Thoracic aorta (tissue), 2 donors: ENCODE measurements at regions not wholly inside any gene's neighbourhood (a gene's known extent, or its start where the extent isn't known, plus 50 kb on each side); places are given as distances from the start of the nearest gene placed in this dataset.
A peak's percentile ranks its signal among the peaks of the same experiment; 100 is the strongest.

ENCODE experiments used
- ATAC-seq: fragments of 150-250 bp; one replicate; pipeline ENCODE4 v1.8.0; 2017; ENCODE audit warnings: low read depth; ENCODE audit not compliant: insufficient number of reproducible peaks, low FRiP score
- DNase-seq: peaks from one replicate; pipeline ENCODE4 v3.0.0-alpha.2; 2020; ENCODE audit warnings: low spot score
- H3K27ac ChIP-seq, 2 donors: fragments of 200-600 bp; sonication (generic); 1 replicate in 1 of 2; 2 replicates in 1 of 2; pipeline ENCODE4 v1.5.1; 2016; ENCODE audit warnings: mild to moderate bottlenecking in 2 of 2, moderate library complexity in 2 of 2
- H3K27me3 ChIP-seq: fragments of 200-600 bp; sonication (generic); replicated peaks from 2 replicates; pipeline ENCODE4 v1.6.0; 2016; ENCODE audit warnings: mild to moderate bottlenecking; ENCODE audit not compliant: insufficient read depth
- H3K36me3 ChIP-seq: fragments of 200-600 bp; sonication (generic); one replicate; pipeline ENCODE4 v1.5.1; 2016
- H3K4me1 ChIP-seq, 2 donors: fragments of 200-600 bp; sonication (generic); 1 replicate in 1 of 2; 2 replicates in 1 of 2; pipeline versions ENCODE4 v1.5.1 to v1.6.0; 2016; ENCODE audit warnings: low read depth in 2 of 2, mild to moderate bottlenecking in 1 of 2; ENCODE audit not compliant: control insufficient read depth in 1 of 2
- H3K4me3 ChIP-seq: fragments of 200-600 bp; sonication (generic); 2 replicates; pipeline ENCODE4 v1.5.1; 2016; ENCODE audit warnings: mild to moderate bottlenecking
- H3K9me3 ChIP-seq: fragments of 200-600 bp; sonication (generic); 2 replicates; pipeline ENCODE4 v1.5.1; 2016
- CTCF ChIP-seq: fragments of 200-600 bp; sonication (generic); IDR thresholded peaks from one replicate; pipeline ENCODE4 v1.5.1; 2019; ENCODE audit warnings: antibody characterized with exemption

- Histone ChIP-seq H3K27ac (peak overlapping the region; percentile 74 to 87), H3K9me3 (no peaks in the 10 kb centered on the region), H3K36me3 (no peaks in the 10 kb centered on the region), H3K27me3 (no peaks in the 10 kb centered on the region), H3K4me1 (peaks cover 28 to 31% of the 10 kb centered on the region in 2 donors), H3K4me3 (peak overlapping the region; percentile 6)
- no peak for TF ChIP-seq CTCF
- peak; percentile 41 for DNase-seq
- ATAC-seq = peak; percentile 94
Measured at GRCh38 chr6:140979642-140980091, 1153.1 kb upstream of the GJE1 start.

- Histone ChIP-seq H3K4me1 (peaks cover 28 to 31% of the 10 kb centered on the region in 2 donors), H3K4me3 (no peak overlapping the region), H3K9me3 (no peaks in the 10 kb centered on the region), H3K27me3 (no peaks in the 10 kb centered on the region), H3K27ac (no peak overlapping the region), H3K36me3 (no peaks in the 10 kb centered on the region)
- DNase-seq = no peak
- no peak for TF ChIP-seq CTCF
- no peak for ATAC-seq
Measured at GRCh38 chr6:140977403-140977802, 1155.3 kb upstream of the GJE1 start.

- ATAC-seq (no peak), DNase-seq (no peak)
- no peak overlapping the region for H3K27ac ChIP-seq
- TF ChIP-seq CTCF = no peak
- peaks cover 28 to 31% of the 10 kb centered on the region in 2 donors for H3K4me1 ChIP-seq
- no peaks in the 10 kb centered on the region for H3K9me3 ChIP-seq
- H3K36me3 ChIP-seq = no peaks in the 10 kb centered on the region
- no peak overlapping the region for H3K4me3 ChIP-seq
- H3K27me3 ChIP-seq = no peaks in the 10 kb centered on the region
Measured at GRCh38 chr6:140976806-140977205, 1155.9 kb upstream of the GJE1 start.

- no peaks in the 10 kb centered on the region for H3K4me1 ChIP-seq
- H3K36me3 ChIP-seq = no peaks in the 10 kb centered on the region
- H3K27me3 ChIP-seq = no peaks in the 10 kb centered on the region
- ATAC-seq = no peak
- no peak overlapping the region for H3K4me3 ChIP-seq
- no peak for DNase-seq
- H3K9me3 ChIP-seq = no peaks in the 10 kb centered on the region
- H3K27ac ChIP-seq = no peak overlapping the region
- no peak for TF ChIP-seq CTCF
Measured at GRCh38 chr6:140970485-140970884, 1162.2 kb upstream of the GJE1 start.

- no peak for TF ChIP-seq CTCF
- no peak for ATAC-seq
- Histone ChIP-seq H3K27ac (no peak overlapping the region), H3K4me3 (no peak overlapping the region), H3K27me3 (no peaks in the 10 kb centered on the region), H3K36me3 (no peaks in the 10 kb centered on the region), H3K9me3 (no peaks in the 10 kb centered on the region), H3K4me1 (no peaks in the 10 kb centered on the region)
- DNase-seq = no peak
Measured at GRCh38 chr6:140968062-140968461, 1164.7 kb upstream of the GJE1 start.
